Pulmonary artery endothelial cell (primary cell): ENCODE measurements at regions not wholly inside any gene's neighbourhood (a gene's known extent, or its start where the extent isn't known, plus 50 kb on each side); places are given as distances from the start of the nearest gene placed in this dataset.

ENCODE experiments used
- DNase-seq: peaks from one replicate; pipeline ENCODE4 v3.0.0-alpha.2; 2011; ENCODE audit warnings: low read depth, low spot score

DNA sequence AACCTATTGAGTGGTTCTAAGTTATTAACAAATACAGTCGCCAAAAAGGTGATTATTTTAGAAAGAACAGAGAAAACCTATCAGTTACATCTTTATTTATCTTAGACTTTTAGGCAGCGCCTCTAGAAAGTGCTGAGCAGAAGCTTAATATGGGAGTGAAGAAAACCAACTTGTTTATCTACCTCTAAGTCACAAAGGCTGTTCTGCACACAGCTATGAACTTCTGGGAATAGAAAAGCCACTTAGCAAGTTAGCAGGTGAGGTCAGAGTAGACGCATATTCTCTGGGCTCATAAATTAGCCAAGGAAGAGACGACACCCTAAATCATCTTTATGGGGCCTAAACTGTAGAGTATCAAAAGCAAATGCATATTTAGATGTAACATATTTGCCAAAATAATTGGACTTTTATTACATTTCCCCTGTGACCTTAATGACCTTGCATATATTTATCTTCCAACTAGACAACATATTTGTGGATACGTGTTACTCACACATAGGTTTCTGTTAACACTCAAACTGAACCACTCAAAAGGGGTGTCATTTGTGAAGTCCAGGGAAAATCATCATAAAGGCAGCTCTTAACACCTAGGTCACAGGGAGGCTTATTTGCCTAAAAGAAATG is 267.1 kb downstream of the ADGB start:
- DNase-seq, result no peak

DNA sequence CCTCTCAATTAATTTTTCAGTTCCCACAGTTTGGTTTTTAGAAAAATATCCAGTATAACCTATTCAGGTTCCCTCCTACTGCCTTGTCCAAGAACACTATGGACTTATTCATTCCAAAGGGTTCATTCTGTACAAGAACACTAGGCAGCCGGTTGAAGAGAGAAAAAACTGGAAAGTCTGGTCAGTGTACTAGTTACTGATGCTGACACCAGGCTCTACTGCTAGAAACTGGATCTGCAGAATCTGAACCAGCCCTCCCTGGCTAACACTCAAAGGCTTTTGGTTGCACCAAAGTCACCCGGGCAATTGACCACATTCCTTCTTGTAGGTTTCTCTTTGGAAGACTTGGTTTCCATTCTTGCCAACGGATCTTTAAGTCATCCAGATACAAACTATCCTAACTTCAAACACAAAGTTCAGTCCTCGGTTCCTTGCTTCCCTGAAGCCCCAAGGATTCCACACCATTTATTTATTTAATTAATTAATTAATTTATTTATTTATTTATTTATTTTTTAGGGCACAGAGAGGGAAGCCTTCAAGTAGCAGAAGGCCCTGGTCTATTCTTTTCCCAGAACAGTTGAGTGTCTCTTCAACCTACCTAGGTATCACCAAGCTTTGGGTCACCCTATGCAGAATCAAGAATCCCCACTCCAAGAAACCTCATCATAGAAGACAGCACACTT is 268.1 kb downstream of the ADGB start:
- no peak for DNase-seq

- DNase-seq, result no peak
These were observed 270.0 kb downstream of the ADGB start for GRCh38 chr6:146868671-146869209.

- DNase-seq, result no peak
These were observed 272.0 kb downstream of the ADGB start for GRCh38 chr6:146870760-146871159.

GRCh38 chr6:146871611-146872425 is 273.0 kb downstream of the ADGB start:
- no peak for DNase-seq

DNA sequence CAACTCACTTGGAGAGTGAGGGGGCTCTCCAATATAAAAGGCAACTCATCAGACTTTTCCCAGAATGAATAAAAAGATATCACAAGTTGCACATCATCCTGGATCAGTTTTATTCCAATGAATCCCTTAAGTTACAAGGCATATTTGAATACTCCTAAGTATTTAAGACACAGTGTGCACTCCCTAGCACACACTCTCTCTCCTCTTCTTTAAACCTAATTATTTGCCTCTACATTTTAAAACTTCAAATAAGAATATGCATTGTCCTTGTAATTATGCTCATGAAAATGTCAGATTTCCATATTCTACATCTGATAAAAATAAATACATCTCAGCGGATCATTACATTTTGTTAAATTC is 273.6 kb downstream of the ADGB start:
- DNase-seq, result no peak

DNA sequence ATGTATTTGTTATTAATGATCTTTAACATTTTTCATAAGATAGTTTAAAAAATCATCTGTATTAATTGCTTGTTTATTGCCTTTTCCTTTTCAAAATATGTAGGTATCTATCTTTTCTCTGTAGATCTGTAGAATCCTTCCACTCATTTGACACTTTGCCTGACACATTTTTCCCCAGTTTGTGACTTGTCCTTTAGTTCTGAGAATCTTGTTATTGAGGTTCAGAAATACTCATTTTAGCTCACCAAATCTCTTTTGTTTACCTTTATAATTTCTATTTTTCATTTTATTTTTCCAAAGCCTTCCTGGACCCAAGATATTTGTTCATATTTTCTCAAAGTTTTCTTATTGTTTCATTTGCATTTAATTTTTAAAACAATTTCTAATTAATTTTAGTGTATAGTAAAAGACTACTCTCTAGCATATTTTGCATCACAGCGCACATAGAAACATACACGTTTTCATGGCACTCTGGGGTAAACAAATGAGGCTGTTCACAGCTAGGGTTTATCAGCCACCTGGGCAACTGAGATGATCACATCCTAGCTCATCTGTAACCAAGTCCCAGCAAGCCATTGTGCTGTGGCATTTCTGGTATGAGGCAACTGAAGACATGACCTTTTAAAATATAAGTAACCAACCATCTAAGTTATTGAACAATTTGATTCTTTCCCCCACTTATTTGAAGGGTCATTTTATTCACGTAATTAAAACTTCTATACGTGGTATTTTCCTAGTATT is 275.7 kb downstream of the ADGB start:
- no peak for DNase-seq

- no peak for DNase-seq
These were observed 277.1 kb downstream of the ADGB start for GRCh38 chr6:146875927-146876270.

- no peak for DNase-seq
These were observed 277.7 kb downstream of the ADGB start for GRCh38 chr6:146876271-146877151.

- DNase-seq, result no peak
These were observed 279.6 kb downstream of the ADGB start for GRCh38 chr6:146878168-146878951.

GRCh38 chr6:146878952-146879340 is 280.2 kb downstream of the ADGB start:
- DNase-seq, result no peak

- no peak for DNase-seq
These were observed 280.8 kb downstream of the ADGB start for GRCh38 chr6:146879406-146880117.

DNA sequence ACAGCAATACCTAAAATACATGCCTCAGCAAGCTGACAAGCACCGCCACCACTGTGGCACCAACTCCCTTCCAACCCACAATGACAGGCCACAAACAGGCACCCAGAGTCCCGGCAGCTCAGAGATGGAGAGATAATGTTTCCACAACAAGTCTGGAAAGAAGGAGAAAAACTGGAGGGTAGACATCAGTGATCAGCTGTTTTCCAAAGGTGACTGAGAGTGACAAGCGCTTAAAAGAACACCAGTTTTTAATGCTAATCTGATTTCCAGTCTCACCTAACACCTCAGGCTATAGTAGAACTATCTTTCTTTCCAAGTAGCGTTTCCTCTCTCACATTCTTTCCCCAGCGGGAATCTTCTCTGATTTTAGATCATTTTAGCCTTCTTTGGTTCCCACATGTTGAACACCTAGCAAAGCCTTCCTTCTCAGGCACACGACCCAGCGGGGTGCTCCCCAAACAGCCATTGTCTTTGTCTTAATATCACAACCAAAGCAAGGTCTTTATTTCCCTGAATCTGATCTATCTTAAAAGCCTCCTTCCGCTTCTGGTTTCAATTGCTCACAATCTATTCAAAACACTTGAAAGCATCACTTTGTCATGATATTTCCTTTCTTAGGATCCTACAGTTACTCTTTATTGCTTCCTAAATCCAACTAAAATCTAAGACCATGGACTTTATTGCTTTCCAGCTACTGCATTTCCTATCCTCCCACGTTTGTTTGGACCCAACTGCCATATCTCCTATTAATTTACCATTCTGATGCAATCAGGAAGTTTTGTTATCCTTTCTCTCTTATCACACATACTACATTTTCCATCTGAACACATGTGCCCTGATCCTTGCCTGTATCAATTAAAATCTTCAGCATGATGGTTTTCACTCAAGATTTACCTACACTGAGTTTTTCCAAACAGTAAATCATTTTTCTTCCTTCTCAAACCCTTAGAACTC is 282.7 kb downstream of the ADGB start:
- no peak for DNase-seq

GRCh38 chr6:146883640-146884531 is 285.1 kb downstream of the ADGB start:
- no peak for DNase-seq

DNA sequence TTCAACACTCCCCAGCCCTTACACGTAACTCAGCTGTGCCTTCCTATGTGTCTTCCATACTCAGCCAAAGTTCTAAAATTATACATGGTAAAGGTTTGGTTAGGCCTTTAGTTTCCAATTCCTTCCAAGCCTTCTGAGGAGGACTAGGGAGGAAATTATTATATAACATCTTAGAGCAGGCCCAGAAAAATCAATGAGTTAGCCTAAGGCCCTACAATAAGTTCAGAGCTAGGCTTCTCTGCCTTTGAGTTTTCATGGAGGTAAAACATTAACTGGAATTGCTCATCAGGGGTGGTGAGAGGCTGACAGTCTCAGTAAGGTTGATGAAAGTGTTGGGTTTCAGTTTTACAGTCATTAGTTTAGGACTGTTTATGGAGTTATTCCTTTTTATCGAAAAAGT is 286.0 kb downstream of the ADGB start:
- DNase-seq, result no peak

- no peak for DNase-seq
These were observed 287.1 kb downstream of the ADGB start for GRCh38 chr6:146885708-146886457.
